Stimulated activated CD4-positive, alpha-beta T cell treated with anti-CD3 and anti-CD28 coated beads, TNF-alpha, amount 100 ng/mL, for 4 hours (primary cell): ENCODE measurements at regions not wholly inside any gene's neighbourhood (a gene's known extent, or its start where the extent isn't known, plus 50 kb on each side); places are given as distances from the start of the nearest gene placed in this dataset.

Experiments
- DNase-seq, 3 experiments: peaks; one replicate each; pipeline ENCODE4 v3.0.0-alpha.2; 2020; ENCODE audit warnings: low read depth in 3 of 3

- no peak for DNase-seq
These were observed 920.9 kb downstream of the SLITRK5 start for GRCh38 chr13:88592105-88592504.

GRCh38 chr13:88601949-88602348, 930.8 kb downstream of the SLITRK5 start:
- DNase-seq = no peak

- no peak for DNase-seq
These were observed 931.9 kb downstream of the SLITRK5 start for GRCh38 chr13:88602786-88603777.

DNA sequence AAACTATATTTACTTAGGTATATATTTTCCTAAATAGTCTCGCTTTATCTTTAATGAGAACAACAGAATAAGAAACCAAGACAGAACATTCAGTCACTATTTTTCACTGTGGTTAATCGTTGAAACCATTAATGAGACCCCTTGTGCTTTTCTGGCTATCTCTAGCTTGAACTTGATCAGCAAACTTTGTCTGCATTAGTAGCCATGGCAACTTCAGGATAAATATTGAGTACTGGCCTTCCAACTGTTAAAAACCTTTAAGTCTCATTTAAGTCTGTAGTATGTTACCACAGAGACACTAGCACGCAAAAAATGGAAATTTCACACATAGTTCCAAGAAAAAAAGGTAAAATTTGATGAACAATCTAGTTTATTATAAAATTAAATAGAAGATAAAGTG, 946.0 kb downstream of the SLITRK5 start:
- no peak for DNase-seq

- no peak for DNase-seq
These were observed 951.3 kb downstream of the SLITRK5 start for GRCh38 chr13:88622362-88622973.

GRCh38 chr13:88623150-88623549, 952.0 kb downstream of the SLITRK5 start:
- no peak for DNase-seq

DNA sequence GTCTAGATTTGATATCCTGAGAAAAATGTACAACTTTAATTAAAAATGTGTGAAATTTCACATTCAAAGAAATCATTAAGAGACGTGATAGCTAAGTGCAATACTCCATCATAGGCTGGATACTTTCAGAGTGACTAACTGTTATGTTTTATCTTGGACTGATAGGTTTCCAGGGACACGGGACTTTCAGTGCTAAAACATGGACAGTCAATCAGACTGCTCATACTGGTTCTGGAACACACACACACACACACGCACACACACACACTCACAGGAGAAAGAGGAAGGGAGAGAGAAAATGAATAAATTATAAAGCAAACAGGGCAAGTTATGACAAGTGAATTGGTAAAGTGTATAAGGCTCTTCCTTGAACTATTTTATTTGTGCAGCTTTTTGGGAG, 955.9 kb downstream of the SLITRK5 start:
- DNase-seq = no peak

GRCh38 chr13:88628882-88629281, 957.7 kb downstream of the SLITRK5 start:
- DNase-seq = no peak

- no peak for DNase-seq
These were observed 966.8 kb downstream of the SLITRK5 start for GRCh38 chr13:88637935-88638334.

- no peak for DNase-seq
These were observed 972.1 kb downstream of the SLITRK5 start for GRCh38 chr13:88643233-88643632.

DNA sequence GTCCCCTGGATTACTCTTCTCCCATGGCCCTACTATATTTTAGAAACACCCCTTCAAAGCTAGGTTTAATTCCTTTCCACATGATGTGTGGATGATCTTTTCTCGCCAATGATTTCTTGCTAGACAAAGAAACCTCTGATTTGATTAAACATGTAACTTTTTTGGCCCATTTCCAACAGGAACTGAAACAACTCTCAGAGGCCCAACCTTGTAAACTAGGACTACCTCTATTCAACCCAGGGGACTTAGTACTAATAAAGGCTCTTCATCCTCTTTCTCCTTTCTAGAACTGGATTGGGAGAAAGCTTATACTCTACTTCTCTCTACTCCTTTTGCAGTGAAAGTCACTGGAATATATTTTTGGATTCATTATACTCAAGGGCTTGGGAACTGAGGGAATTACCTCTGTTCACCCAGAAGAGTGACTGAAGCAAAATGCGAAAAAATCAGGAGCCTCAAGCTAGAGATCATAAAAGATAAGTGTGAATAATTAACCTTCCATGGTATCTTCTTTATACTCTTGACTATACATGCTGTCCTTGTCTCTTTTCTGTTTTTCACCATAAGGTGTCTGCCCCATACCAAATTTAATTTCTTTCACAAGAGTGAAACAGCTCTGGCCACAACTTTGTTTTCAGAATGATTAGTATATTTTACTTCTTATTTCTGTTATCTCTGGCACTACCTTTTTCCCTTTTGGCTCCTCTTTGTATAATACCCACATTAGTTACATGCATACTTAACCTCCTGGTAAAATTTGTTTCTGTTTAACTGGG, 977.6 kb downstream of the SLITRK5 start:
- DNase-seq = no peak

GRCh38 chr13:88649855-88650254, 978.7 kb downstream of the SLITRK5 start:
- DNase-seq = no peak

DNA sequence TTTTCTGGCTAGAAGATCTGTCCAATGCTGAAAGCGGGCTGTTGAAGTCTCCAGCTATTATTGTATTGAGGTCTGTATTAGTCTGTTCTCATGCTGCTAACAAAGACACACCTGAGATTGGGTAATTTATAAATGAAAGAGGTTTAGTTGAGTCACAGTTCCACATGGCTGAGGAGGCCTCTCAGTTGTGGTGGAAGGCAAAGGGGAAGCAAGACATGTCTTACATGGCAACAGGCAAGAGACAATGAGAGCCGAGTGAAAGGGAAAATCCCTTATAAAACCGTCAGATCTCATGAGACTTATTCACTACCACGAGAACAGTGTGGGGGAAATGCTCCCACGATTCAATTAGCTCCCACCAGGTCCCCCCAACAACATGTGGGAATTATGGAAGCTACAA, 980.4 kb downstream of the SLITRK5 start:
- no peak for DNase-seq

DNA sequence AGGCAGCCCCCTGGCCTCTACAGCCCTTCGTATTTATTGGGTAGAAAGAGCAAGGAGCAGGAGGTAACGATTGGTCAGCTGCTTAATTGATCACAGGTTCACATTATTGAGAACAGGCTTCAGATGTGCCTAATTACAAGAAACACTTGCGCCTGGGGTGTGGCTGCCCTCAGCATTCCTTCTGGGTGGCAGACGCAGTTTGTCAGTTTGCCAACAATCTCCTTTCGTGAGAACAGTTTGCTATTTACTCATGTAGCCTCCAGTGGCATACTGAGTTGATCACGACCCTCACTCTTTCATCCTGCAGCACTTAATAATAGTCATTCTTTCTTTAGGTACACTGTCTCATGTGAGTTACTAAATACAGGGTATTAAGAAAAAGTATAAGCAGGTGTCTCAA, 985.6 kb downstream of the SLITRK5 start:
- DNase-seq = no peak

GRCh38 chr13:88670509-88670908, 999.3 kb downstream of the SLITRK5 start:
- DNase-seq = no peak

DNA sequence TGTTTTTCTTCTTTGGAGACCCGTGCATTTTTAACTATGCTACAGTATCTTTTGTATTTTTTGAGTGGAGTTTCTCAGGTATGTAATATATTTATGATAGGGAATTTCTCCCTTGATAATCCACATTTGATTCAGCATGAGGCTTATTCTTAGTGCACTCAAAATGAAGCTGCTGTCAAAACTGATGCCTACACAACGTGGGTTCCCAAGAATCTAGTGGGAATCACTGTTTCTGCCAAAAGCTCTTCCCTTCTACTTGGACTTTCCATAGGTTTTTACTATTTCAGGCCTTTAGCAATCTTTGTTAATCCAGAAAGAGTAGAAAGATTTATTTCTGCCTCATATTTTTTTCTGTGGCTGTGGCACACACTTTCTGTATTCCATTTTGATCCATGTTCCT, 1003.7 kb downstream of the SLITRK5 start:
- no peak for DNase-seq

DNA sequence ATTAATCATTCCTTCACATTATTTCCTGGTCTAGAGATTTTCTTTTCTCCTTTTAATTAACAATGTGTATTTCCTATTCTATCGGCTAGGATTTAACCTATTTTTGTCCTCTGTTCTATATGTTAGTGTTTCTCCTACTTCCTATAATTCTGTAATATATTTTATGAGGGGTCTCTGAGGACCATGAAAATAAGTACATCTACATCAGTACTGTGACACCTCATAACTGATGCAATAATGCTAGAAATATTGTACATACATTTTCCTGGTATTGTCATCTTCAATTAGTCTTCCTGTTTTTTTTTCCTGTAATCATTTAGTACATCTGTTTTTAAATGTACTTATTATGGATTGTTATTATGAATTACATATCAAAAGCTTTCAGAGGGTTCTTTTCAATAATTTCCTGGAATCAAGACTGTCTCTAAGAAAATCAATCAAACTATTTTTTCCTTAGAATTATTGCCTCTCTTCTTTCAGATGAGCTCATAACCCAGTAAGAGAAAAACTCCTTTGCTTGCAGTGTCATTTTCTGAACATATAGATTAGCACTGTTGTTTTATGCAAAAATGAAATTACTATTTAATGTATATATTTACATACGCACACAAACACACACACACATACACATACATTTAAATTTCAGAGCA, 1004.3 kb downstream of the SLITRK5 start:
- no peak for DNase-seq

GRCh38 chr13:88676016-88676415, 1004.8 kb downstream of the SLITRK5 start:
- DNase-seq = no peak

DNA sequence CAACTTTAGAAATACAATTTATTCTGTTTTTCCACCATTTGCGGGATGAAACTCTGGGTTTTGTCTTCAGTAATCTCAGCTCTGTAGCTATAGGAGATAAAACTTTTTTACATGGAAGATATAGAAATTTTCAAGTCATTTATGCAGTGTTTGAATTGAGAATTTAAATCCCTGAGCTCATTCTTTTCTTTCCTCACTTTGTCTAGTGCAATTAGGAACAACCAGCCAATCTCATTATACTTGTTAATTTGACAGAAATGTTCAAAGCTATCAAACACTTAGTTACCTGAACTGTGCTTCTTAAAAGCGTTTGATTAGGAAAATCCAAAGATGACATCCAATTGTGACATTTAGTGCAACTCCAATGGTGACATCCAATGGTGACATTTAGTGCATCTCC, 1014.3 kb downstream of the SLITRK5 start:
- no peak for DNase-seq

DNA sequence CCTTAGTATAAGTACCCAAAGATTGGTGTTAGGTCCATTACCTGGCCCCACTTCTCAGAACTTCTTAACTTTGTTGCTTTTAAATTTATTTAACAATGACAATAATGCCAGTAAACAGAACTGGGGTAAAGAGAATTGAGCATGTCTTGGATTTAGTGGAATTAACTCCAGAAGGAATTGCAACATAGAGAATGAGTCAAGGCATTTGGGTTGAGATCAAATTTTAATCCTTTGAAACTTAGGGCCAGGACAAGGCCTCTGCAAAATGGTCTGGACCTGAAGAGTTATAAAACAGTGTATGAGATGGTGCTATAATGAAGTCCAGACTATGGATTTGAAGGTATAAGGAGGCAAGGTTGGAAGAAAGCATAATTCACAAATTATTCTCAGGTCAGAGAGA, 1030.4 kb downstream of the SLITRK5 start:
- DNase-seq = no peak

DNA sequence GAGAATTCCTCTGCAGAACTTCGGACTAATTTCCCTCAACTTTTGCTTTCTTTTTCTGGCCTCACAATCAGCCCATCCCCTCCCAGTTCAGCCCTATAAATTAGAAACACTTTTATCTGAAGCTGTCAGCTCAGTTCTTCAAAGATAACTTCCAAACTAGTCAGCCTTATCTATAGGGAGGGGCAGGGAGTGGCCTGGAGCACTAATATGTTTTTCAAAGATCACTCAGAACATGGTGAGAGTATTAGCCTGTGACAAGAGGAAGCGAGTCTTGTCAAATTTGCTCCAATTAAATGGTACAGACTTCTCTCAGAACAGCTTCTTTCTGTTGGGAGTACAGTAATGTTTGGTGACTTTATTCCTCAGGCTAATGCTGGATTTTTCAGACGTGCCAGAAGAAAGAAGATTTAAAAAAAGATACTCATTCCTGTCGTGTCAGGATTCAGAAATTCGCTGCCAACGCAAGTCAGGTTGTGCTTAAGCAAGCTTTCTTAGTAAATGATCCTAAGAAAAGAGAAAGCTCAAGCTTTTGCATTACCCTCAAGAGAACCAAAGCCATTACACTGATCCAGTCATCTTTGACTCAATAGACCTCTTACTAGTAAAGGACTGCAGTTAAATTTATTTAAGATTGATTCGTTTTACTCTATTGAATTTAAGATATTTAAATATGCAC, 1033.6 kb downstream of the SLITRK5 start:
- no peak for DNase-seq
